HEK293 (cell line): ENCODE measurements at regions not wholly inside any gene's neighbourhood (a gene's known extent, or its start where the extent isn't known, plus 50 kb on each side); places are given as distances from the start of the nearest gene placed in this dataset.

ENCODE experiments used
- CTCF ChIA-PET: fragments of 350-600 bp; formaldehyde crosslinking; extraction: SDS; loops from one replicate; lab custom pipeline; 2021; ENCODE audit warnings: antibody characterized with exemption; lab: Yijun Ruan, JAX
- POLR2A ChIA-PET: fragments of 300-600 bp; formaldehyde crosslinking; extraction: SDS; loops from one replicate; lab custom pipeline; 2020; ENCODE audit warnings: antibody characterized with exemption, inconsistent platforms; lab: Yijun Ruan, JAX
- H3K27ac ChIP-seq: fragments of 200-500 bp; sonication (Bioruptor generic); 2 replicates; pipeline ENCODE4 v1.5.1; 2014; ENCODE audit warnings: low read depth, low read length, control low read depth, inconsistent platforms; ENCODE audit errors: extremely low read depth
- H3K36me3 ChIP-seq, 2 experiments: fragments of 200-500 bp in 1 of 2; sonication (Bioruptor generic) in 1 of 2; 1 replicate in 1 of 2; 2 replicates in 1 of 2; pipeline ENCODE4 v1.5.1; 2014 to 2017; ENCODE audit warnings: inconsistent platforms in 2 of 2, low read length in 2 of 2; ENCODE audit not compliant: control insufficient read depth in 2 of 2, insufficient read depth in 1 of 2
- H3K4me1 ChIP-seq: fragments of 200-500 bp; sonication (Bioruptor generic); 2 replicates; pipeline ENCODE4 v1.5.1; 2014; ENCODE audit warnings: mild to moderate bottlenecking, low read length, inconsistent platforms; ENCODE audit not compliant: control insufficient read depth, insufficient read depth
- H3K4me3 ChIP-seq: 2 replicates; pipeline ENCODE4 v1.5.1; 2011; ENCODE audit warnings: low read depth, mild to moderate bottlenecking, control low read depth, low read length, moderate library complexity
- H3K9me3 ChIP-seq: fragments of 200-500 bp; sonication (Bioruptor generic); 2 replicates; pipeline ENCODE4 v1.5.1; 2014; ENCODE audit warnings: low read depth, low read length, inconsistent platforms; ENCODE audit not compliant: control insufficient read depth, insufficient read depth
- CTCF ChIP-seq: fragments of 450-650 bp; formaldehyde crosslinking; IDR thresholded peaks from 2 replicates; pipeline ENCODE4 v1.5.1; 2016; ENCODE audit warnings: missing biosample characterization, missing genetic modification characterization
- HIC1 ChIP-seq: fragments of 450-650 bp; formaldehyde crosslinking; IDR thresholded peaks from 2 replicates; pipeline ENCODE4 v1.5.1; 2016; ENCODE audit warnings: missing biosample characterization, missing genetic modification characterization
- KLF16 ChIP-seq: fragments of 450-650 bp; formaldehyde crosslinking; IDR thresholded peaks from 2 replicates; pipeline ENCODE4 v1.5.1; 2017; ENCODE audit warnings: missing biosample characterization, missing genetic modification characterization
- KLF7 ChIP-seq: fragments of 450-650 bp; formaldehyde crosslinking; IDR thresholded peaks from 2 replicates; pipeline ENCODE4 v1.5.1; 2016; ENCODE audit warnings: missing biosample characterization, missing genetic modification characterization, borderline replicate concordance
- PRDM6 ChIP-seq: fragments of 450-650 bp; formaldehyde crosslinking; IDR thresholded peaks from 2 replicates; pipeline ENCODE4 v1.5.1; 2017; ENCODE audit warnings: missing biosample characterization, missing genetic modification characterization
- SP3 ChIP-seq: fragments of 450-650 bp; formaldehyde crosslinking; IDR thresholded peaks from 2 replicates; pipeline ENCODE4 v1.5.1; 2016; ENCODE audit warnings: missing biosample characterization, missing genetic modification characterization
- ZBTB17 ChIP-seq: fragments of 450-650 bp; formaldehyde crosslinking; IDR thresholded peaks from 2 replicates; pipeline ENCODE4 v1.5.1; 2016; ENCODE audit warnings: missing biosample characterization, missing genetic modification characterization
- ZBTB20 ChIP-seq: fragments of 450-650 bp; formaldehyde crosslinking; IDR thresholded peaks from 2 replicates; pipeline ENCODE4 v1.5.1; 2016; ENCODE audit warnings: missing biosample characterization, missing genetic modification characterization
- ZNF121 ChIP-seq: fragments of 450-650 bp; formaldehyde crosslinking; IDR thresholded peaks from 2 replicates; pipeline ENCODE4 v1.5.1; 2016; ENCODE audit warnings: missing biosample characterization, missing genetic modification characterization
- ZNF23 ChIP-seq: fragments of 450-650 bp; formaldehyde crosslinking; IDR thresholded peaks from 2 replicates; pipeline ENCODE4 v1.5.1; 2016; ENCODE audit warnings: missing biosample characterization, missing genetic modification characterization, borderline replicate concordance
- ZNF513 ChIP-seq: fragments of 450-650 bp; IDR thresholded peaks from 2 replicates; pipeline ENCODE4 v1.5.1; 2018; ENCODE audit warnings: missing biosample characterization, missing genetic modification characterization
- ZNF518A ChIP-seq: fragments of 450-650 bp; formaldehyde crosslinking; conservative IDR thresholded peaks from 2 replicates; pipeline ENCODE4 v1.5.1; 2016; ENCODE audit warnings: low read depth, missing biosample characterization, missing genetic modification characterization
- ZNF654 ChIP-seq: fragments of 450-650 bp; formaldehyde crosslinking; IDR thresholded peaks from 2 replicates; pipeline ENCODE4 v1.5.1; 2016; ENCODE audit warnings: low read depth, missing biosample characterization, missing genetic modification characterization
- ZNF660 ChIP-seq: fragments of 450-650 bp; IDR thresholded peaks from 2 replicates; pipeline ENCODE4 v1.5.1; 2018; ENCODE audit warnings: missing biosample characterization, mild to moderate bottlenecking, missing genetic modification characterization
- ZNF843 ChIP-seq: fragments of 450-650 bp; formaldehyde crosslinking; IDR thresholded peaks from 2 replicates; pipeline ENCODE4 v1.5.1; 2016; ENCODE audit warnings: missing biosample characterization, missing genetic modification characterization
- ZXDB ChIP-seq: fragments of 450-650 bp; formaldehyde crosslinking; IDR thresholded peaks from 2 replicates; pipeline ENCODE4 v1.5.1; 2016; ENCODE audit warnings: missing biosample characterization, missing genetic modification characterization

- Histone ChIP-seq H3K4me3 (no peak overlapping the region), H3K27ac (no peak overlapping the region)
- POLR2A ChIA-PET: no interaction called here
- TF ChIP-seq ZNF121 (tag by site-specific recombination) (no peak), ZXDB (tag by site-specific recombination) (no peak), ZNF518A (no peak), PRDM6 (tag by site-specific recombination) (0 out of 2 replicates have a peak, but pooled peaks have one; percentile 22), ZBTB17 (tag by site-specific recombination) (0 out of 2 replicates have a peak, but pooled peaks have one; percentile 17), HIC1 (tag by site-specific recombination) (no peak), ZBTB20 (tag by site-specific recombination) (no peak), KLF16 (tag by site-specific recombination) (no peak)
- TF ChIP-seq, all 188 proteins: peak for 2
- Histone ChIP-seq H3K9me3 (no peaks in the 10 kb centered on the region), H3K36me3 (no peaks in the 10 kb centered on the region), H3K4me1 (peaks cover 4% of the 10 kb centered on the region; the same call in 1 of the 2 replicates)
- CTCF ChIA-PET: interaction anchor here (1.2 kb wide), 1 partner anchor 14 kb away, joined by 3 read pairs; no protein-coding TSS in a partner anchor
These were observed 65.9 kb upstream of the C7orf33 start for GRCh38 chr7:148524479-148525224.

- no peak overlapping the region for H3K4me3 ChIP-seq
- TF ChIP-seq ZNF660 (tag by site-specific recombination) (0 out of 2 replicates have a peak, but pooled peaks have one; percentile 43), KLF7 (no peak), ZNF23 (tag by site-specific recombination) (no peak), ZNF513 (tag by site-specific recombination) (peak; percentile 66), SP3 (tag by site-specific recombination) (0 out of 2 replicates have a peak, but pooled peaks have one; percentile 16), CTCF (tag by site-specific recombination) (peak; percentile 69), ZNF843 (tag by site-specific recombination) (no peak), ZNF654 (tag by site-specific recombination) (peak; percentile 72)
- TF ChIP-seq, all 188 proteins: peak for 5
- Histone ChIP-seq H3K4me1 (peaks cover 4% of the 10 kb centered on the region; the same call in 1 of the 2 replicates), H3K9me3 (no peaks in the 10 kb centered on the region), H3K36me3 (no peaks in the 10 kb centered on the region), H3K27ac (no peak overlapping the region)
- ChIA-PET CTCF (interaction anchor here (0.6 to 2.4 kb wide), 22 partner anchors 8 to 631 kb away, joined by 3 to 14 read pairs (median 4); no protein-coding TSS in a partner anchor), POLR2A (no interaction called here)
These were observed 62.8 kb upstream of the C7orf33 start for GRCh38 chr7:148527717-148528168.
